IMR-90 (cell line): ENCODE measurements at regions not wholly inside any gene's neighbourhood (a gene's known extent, or its start where the extent isn't known, plus 50 kb on each side); places are given as distances from the start of the nearest gene placed in this dataset.

Experiments
- ATAC-seq: fragments of 200-7000 bp; cut with Tn5 transposase; 2 replicates; pipeline ENCODE4 v1.9.1; 2020; ENCODE audit warnings: low read depth, mild to moderate bottlenecking, moderate library complexity
- BruUV-seq: library from RNA; stranded (reverse); fragments of 400-500 nt; replicated peaks from 2 replicates; lab custom pipeline; 2021; lab: Mats Ljungman, UMichigan
- CTCF ChIA-PET: fragments of 300-600 bp; formaldehyde crosslinking; extraction: SDS; loops from one replicate; lab custom pipeline; 2021; ENCODE audit warnings: antibody characterized with exemption; lab: Yijun Ruan, JAX
- POLR2A ChIA-PET: fragments of 300-600 bp; sonication (Branson Sonifier 250); formaldehyde crosslinking; loops from one replicate; lab custom pipeline; 2022; ENCODE audit warnings: antibody characterized with exemption; ENCODE audit not compliant: unreplicated experiment; lab: Charles Lee
- DNase-seq: peaks from one replicate; pipeline ENCODE4 v3.0.0; 2013
- H2AFZ ChIP-seq: replicated peaks from 2 replicates; pipeline ENCODE3; 2013; ENCODE audit warnings: low read length, mild to moderate bottlenecking; ENCODE audit not compliant: poor library complexity
- H2AK5ac ChIP-seq: 2 replicates; pipeline ENCODE4 v1.6.1; 2013; ENCODE audit warnings: low read depth, low read length, inconsistent platforms
- H2AK9ac ChIP-seq: replicated peaks from 2 replicates; pipeline ENCODE3; 2013; ENCODE audit warnings: mild to moderate bottlenecking, low read depth, low read length, moderate library complexity; ENCODE audit not compliant: poor library complexity
- H2BK120ac ChIP-seq: 2 replicates; pipeline ENCODE4 v1.6.1; 2013; ENCODE audit warnings: low read depth, low read length, inconsistent platforms
- H2BK15ac ChIP-seq: 3 replicates; pipeline ENCODE4 v1.6.1; 2013; ENCODE audit warnings: low read depth, low read length, inconsistent platforms
- H2BK20ac ChIP-seq: 2 replicates; pipeline ENCODE4 v1.6.1; 2013; ENCODE audit warnings: low read depth, mild to moderate bottlenecking, inconsistent platforms, low read length, moderate library complexity
- H2BK5ac ChIP-seq: 2 replicates; pipeline ENCODE4 v1.6.1; 2013; ENCODE audit warnings: mild to moderate bottlenecking, low read depth, low read length, inconsistent platforms; ENCODE audit not compliant: poor library complexity, severe bottlenecking
- H3K14ac ChIP-seq: replicated peaks from 2 replicates; pipeline ENCODE4 v1.6.1; 2013; ENCODE audit warnings: low read depth, low read length, inconsistent platforms
- H3K18ac ChIP-seq: 2 replicates; pipeline ENCODE4 v1.6.1; 2013; ENCODE audit warnings: low read depth, low read length, control low read depth
- H3K23ac ChIP-seq: 2 replicates; pipeline ENCODE4 v1.6.1; 2013; ENCODE audit warnings: low read depth, low read length, inconsistent platforms
- H3K27ac ChIP-seq: 2 replicates; pipeline ENCODE4 v1.5.1; 2013; ENCODE audit warnings: mild to moderate bottlenecking, control low read depth, low read length; ENCODE audit not compliant: insufficient read depth
- H3K27me3 ChIP-seq: 2 replicates; pipeline ENCODE4 v1.6.1; 2013; ENCODE audit warnings: low read length; ENCODE audit not compliant: control insufficient read depth, insufficient read depth
- H3K36me3 ChIP-seq: 2 replicates; pipeline ENCODE4 v1.6.1; 2013; ENCODE audit warnings: low read length, mixed read lengths; ENCODE audit not compliant: control insufficient read depth, insufficient read depth
- H3K4ac ChIP-seq: 2 replicates; pipeline ENCODE4 v1.6.1; 2013; ENCODE audit warnings: low read depth, low read length, inconsistent platforms
- H3K4me1 ChIP-seq: 2 replicates; pipeline ENCODE4 v1.6.1; 2013; ENCODE audit warnings: low read length, mixed read lengths; ENCODE audit not compliant: control insufficient read depth, insufficient read depth
- H3K4me2 ChIP-seq: 2 replicates; pipeline ENCODE4 v1.6.1; 2013; ENCODE audit warnings: low read depth, mild to moderate bottlenecking, control low read depth, low read length, moderate library complexity
- H3K4me3 ChIP-seq: 2 replicates; pipeline ENCODE4 v1.5.1; 2013; ENCODE audit warnings: low read depth, mild to moderate bottlenecking, control low read depth, low read length, moderate library complexity; ENCODE audit not compliant: insufficient read depth
- H3K56ac ChIP-seq: 2 replicates; pipeline ENCODE4 v1.6.1; 2013; ENCODE audit warnings: low read length, inconsistent platforms; ENCODE audit not compliant: insufficient read depth; ENCODE audit errors: extremely low read depth
- H3K79me1 ChIP-seq, 2 experiments: 2 replicates each; pipeline ENCODE4 v1.6.1; 2013; ENCODE audit warnings: low read length in 2 of 2, inconsistent platforms in 1 of 2, low read depth in 1 of 2
- H3K9ac ChIP-seq: 2 replicates; pipeline ENCODE4 v1.6.1; 2013; ENCODE audit warnings: low read depth, low read length, control low read depth
- H3K9me1 ChIP-seq: 2 replicates; pipeline ENCODE4 v1.6.1; 2013; ENCODE audit warnings: low read length, inconsistent platforms; ENCODE audit not compliant: insufficient read depth
- H3K9me3 ChIP-seq: 2 replicates; pipeline ENCODE4 v1.6.1; 2013; ENCODE audit warnings: low read length; ENCODE audit not compliant: control insufficient read depth, insufficient read depth
- H4K20me1 ChIP-seq: 2 replicates; pipeline ENCODE4 v1.6.1; 2013; ENCODE audit warnings: low read length, inconsistent platforms; ENCODE audit not compliant: insufficient read depth
- H4K5ac ChIP-seq: 2 replicates; pipeline ENCODE4 v1.6.1; 2013; ENCODE audit warnings: mild to moderate bottlenecking, low read depth, low read length, control low read depth
- H4K8ac ChIP-seq, 2 experiments: 2 replicates each; pipeline ENCODE4 v1.6.1; 2013; ENCODE audit warnings: low read depth in 2 of 2, low read length in 2 of 2, control low read depth in 1 of 2, inconsistent platforms in 1 of 2
- H4K91ac ChIP-seq: 2 replicates; pipeline ENCODE4 v1.6.1; 2013; ENCODE audit warnings: low read depth, low read length, inconsistent platforms; ENCODE audit not compliant: insufficient read depth
- BHLHE40 ChIP-seq: fragments of 150-350 bp; IDR thresholded peaks from 2 replicates; pipeline ENCODE4 v1.6.1; 2016; ENCODE audit warnings: mild to moderate bottlenecking, low read depth, low read length
- CHD1 ChIP-seq: IDR thresholded peaks from 2 replicates; pipeline ENCODE4 v1.6.1; 2012; ENCODE audit warnings: low read depth, low read length, improper control_type of control experiment
- MAFK ChIP-seq: IDR thresholded peaks from 2 replicates; pipeline ENCODE4 v1.6.1; 2012; ENCODE audit warnings: low read depth, low read length, improper control_type of control experiment
- MAZ ChIP-seq: IDR thresholded peaks from 2 replicates; pipeline ENCODE4 v1.6.1; 2012; ENCODE audit warnings: low read depth, mild to moderate bottlenecking, low read length, improper control_type of control experiment, moderate library complexity, borderline replicate concordance
- POLR2A ChIP-seq: IDR thresholded peaks from 2 replicates; pipeline ENCODE4 v1.6.1; 2012; ENCODE audit warnings: mild to moderate bottlenecking, low read depth, low read length
- SMC3 ChIP-seq: fragments of 150-350 bp; IDR thresholded peaks from 2 replicates; pipeline ENCODE4 v1.6.1; 2016; ENCODE audit warnings: low read depth, mild to moderate bottlenecking, antibody characterized with exemption, low read length, moderate library complexity
- WGBS, 2 experiments: methylation state at CpG; one replicate each; pipeline versions ENCODE4 v1.1.5 to v1.1.7; 2013; ENCODE audit warnings: missing lambda C conversion rate in 2 of 2; ENCODE audit not compliant: insufficient read length in 1 of 2; ENCODE audit errors: extremely low coverage in 2 of 2; 5-methylcytosine and 5-hydroxymethylcytosine counted together
- dilution Hi-C: fragments of 300-500 bp; cut with HindIII; formaldehyde crosslinking; loops from one replicate; pipeline ENCODE4 v1.14.3; 2018; ENCODE audit warnings: low sequenced_read_pairs; ENCODE audit not compliant: unreplicated experiment
- in situ Hi-C: fragments of 300-500 bp; cut with MboI; formaldehyde crosslinking; loops from 3 replicates; pipeline ENCODE4 v1.14.3; 2019; ENCODE audit warnings: low sequenced_read_pairs, inconsistent platforms, mixed read lengths
- intact Hi-C: fragments of 100-400 bp; cut with micrococcal nuclease; formaldehyde crosslinking; loops from 2 replicates; pipeline ENCODE4 v1.10.0; 2022
- TF ChIP-seq, protein P1 (sequence below): conservative IDR thresholded peaks from 2 replicates; pipeline ENCODE4 v1.5.1; 2012; ENCODE audit warnings: mild to moderate bottlenecking, low read depth, low read length, improper control_type of control experiment
- TF ChIP-seq, protein P2 (sequence below): fragments of 150-350 bp; IDR thresholded peaks from 2 replicates; pipeline ENCODE4 v1.6.1; 2017; ENCODE audit warnings: mild to moderate bottlenecking, antibody characterized with exemption, low read length, low read depth

DNA sequence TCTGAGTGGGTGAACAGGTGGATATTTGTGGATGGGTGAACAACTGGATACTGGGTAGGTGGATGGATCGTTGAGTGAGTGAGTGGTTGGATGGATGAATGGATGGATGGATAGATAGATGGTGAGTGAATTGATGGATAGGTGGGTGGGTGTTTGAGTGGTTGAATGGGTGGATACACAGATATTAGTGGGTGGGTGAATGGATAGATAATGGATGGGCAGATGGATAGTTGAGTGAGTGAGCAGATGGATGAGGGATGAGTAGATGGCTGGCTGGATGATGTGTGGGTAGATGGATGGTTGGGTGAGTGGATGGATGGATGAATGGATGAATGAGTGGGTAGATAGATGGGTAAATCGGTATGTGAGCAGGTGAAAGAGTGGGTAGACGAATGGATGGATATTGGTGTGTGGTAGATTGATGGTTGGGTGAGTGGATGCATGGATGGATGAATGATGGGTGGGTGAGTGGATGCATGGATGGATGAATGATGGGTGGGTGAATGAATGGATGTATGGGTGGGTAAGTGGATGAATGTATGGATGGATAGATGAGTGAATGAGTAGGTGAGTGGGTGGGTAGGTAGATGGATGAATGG is 406.7 kb downstream of the MN1 start:
- Histone ChIP-seq H3K14ac (no peak overlapping the region), H2BK120ac (no peak overlapping the region), H3K9me1 (no peaks in the 10 kb centered on the region), H2BK20ac (no peak overlapping the region), H2BK15ac (no peak overlapping the region), H3K4ac (no peak overlapping the region), H3K79me1 (no peaks in the 10 kb centered on the region), H4K5ac (no peak overlapping the region), H2AK5ac (no peak overlapping the region), H3K9ac (no peak overlapping the region), H4K20me1 (no peaks in the 10 kb centered on the region), H3K56ac (no peak overlapping the region), H3K18ac (no peak overlapping the region), H3K4me3 (no peak overlapping the region), H2AK9ac (no peak overlapping the region), H3K23ac (no peak overlapping the region), H4K91ac (no peak overlapping the region), H3K36me3 (no peaks in the 10 kb centered on the region), H3K4me2 (no peak overlapping the region), H3K9me3 (no peaks in the 10 kb centered on the region), H2AFZ (no peak overlapping the region), H4K8ac (no peak overlapping the region), H3K27ac (no peak overlapping the region), H3K4me1 (peaks cover 2% of the 10 kb centered on the region; the same call in 1 of the 2 replicates), H2BK5ac (no peak overlapping the region), H3K27me3 (peaks cover 54% of the 10 kb centered on the region)
- ChIA-PET CTCF (no interaction called here), POLR2A (no interaction called here)
- WGBS, 2 experiments: 55 to 100% methylated on average over 2 to 3 of the region's 3 CpGs
- intact Hi-C loops: no loop called here
- no TSS peak for BruUV-seq
- no peak for TF ChIP-seq BHLHE40
- TF ChIP-seq, protein P1, sequence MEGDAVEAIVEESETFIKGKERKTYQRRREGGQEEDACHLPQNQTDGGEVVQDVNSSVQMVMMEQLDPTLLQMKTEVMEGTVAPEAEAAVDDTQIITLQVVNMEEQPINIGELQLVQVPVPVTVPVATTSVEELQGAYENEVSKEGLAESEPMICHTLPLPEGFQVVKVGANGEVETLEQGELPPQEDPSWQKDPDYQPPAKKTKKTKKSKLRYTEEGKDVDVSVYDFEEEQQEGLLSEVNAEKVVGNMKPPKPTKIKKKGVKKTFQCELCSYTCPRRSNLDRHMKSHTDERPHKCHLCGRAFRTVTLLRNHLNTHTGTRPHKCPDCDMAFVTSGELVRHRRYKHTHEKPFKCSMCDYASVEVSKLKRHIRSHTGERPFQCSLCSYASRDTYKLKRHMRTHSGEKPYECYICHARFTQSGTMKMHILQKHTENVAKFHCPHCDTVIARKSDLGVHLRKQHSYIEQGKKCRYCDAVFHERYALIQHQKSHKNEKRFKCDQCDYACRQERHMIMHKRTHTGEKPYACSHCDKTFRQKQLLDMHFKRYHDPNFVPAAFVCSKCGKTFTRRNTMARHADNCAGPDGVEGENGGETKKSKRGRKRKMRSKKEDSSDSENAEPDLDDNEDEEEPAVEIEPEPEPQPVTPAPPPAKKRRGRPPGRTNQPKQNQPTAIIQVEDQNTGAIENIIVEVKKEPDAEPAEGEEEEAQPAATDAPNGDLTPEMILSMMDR: no peak
- TF ChIP-seq, protein P2, sequence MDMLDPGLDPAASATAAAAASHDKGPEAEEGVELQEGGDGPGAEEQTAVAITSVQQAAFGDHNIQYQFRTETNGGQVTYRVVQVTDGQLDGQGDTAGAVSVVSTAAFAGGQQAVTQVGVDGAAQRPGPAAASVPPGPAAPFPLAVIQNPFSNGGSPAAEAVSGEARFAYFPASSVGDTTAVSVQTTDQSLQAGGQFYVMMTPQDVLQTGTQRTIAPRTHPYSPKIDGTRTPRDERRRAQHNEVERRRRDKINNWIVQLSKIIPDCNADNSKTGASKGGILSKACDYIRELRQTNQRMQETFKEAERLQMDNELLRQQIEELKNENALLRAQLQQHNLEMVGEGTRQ: no peak
- no peak for TF ChIP-seq SMC3
- TF ChIP-seq CHD1: no peak
- no peak for TF ChIP-seq POLR2A
- no peak for TF ChIP-seq MAFK
- TF ChIP-seq MAZ: no peak
- dilution Hi-C loops: no loop called here
- no peak for ATAC-seq
- in situ Hi-C loops: no loop called here
- no peak for DNase-seq
